ENCODE measurements at regions not wholly inside any gene's neighbourhood (a gene's known extent, or its start where the extent isn't known, plus 50 kb on each side); places are given as distances from the start of the nearest gene placed in this dataset.

- no peak for DNase-seq
Observed at GRCh38 chr2:14401873-14402272, 230.6 kb upstream of the LRATD1 start.

GRCh38 chr2:14408695-14409094, 223.8 kb upstream of the LRATD1 start:
- DNase-seq, result no peak

- DNase-seq, result no peak
Observed at GRCh38 chr2:14417551-14417950, 215.0 kb upstream of the LRATD1 start.

- no peak for DNase-seq
Observed at GRCh38 chr2:14418115-14418514, 214.4 kb upstream of the LRATD1 start.

GRCh38 chr2:14420851-14421250, 211.7 kb upstream of the LRATD1 start:
- DNase-seq, result no peak

- DNase-seq, result no peak
Observed at GRCh38 chr2:14422426-14422825, 210.1 kb upstream of the LRATD1 start.

- no peak for DNase-seq
Observed at GRCh38 chr2:14423145-14423906, 209.2 kb upstream of the LRATD1 start.

GRCh38 chr2:14424478-14425390, 207.8 kb upstream of the LRATD1 start:
- no peak for DNase-seq

GRCh38 chr2:14425869-14426268, 206.6 kb upstream of the LRATD1 start:
- DNase-seq, result no peak

- DNase-seq, result no peak
Observed at GRCh38 chr2:14428056-14428455, 204.5 kb upstream of the LRATD1 start.

GRCh38 chr2:14433946-14434495, 198.5 kb upstream of the LRATD1 start:
- DNase-seq, result no peak

GRCh38 chr2:14445670-14446069, 186.8 kb upstream of the LRATD1 start:
- no peak for DNase-seq

- no peak for DNase-seq
Observed at GRCh38 chr2:14448340-14448739, 184.2 kb upstream of the LRATD1 start.

- DNase-seq, result no peak
Observed at GRCh38 chr2:14451312-14451711, 181.2 kb upstream of the LRATD1 start.

- DNase-seq, result no peak
Observed at GRCh38 chr2:14454202-14454601, 178.3 kb upstream of the LRATD1 start.

GRCh38 chr2:14459786-14460325, 172.7 kb upstream of the LRATD1 start:
- DNase-seq, result no peak

GRCh38 chr2:14475994-14476393, 156.5 kb upstream of the LRATD1 start:
- DNase-seq, result no peak

- DNase-seq, result no peak
Observed at GRCh38 chr2:14479486-14479885, 153.0 kb upstream of the LRATD1 start.

GRCh38 chr2:14480120-14480519, 152.4 kb upstream of the LRATD1 start:
- no peak for DNase-seq

- no peak for DNase-seq
Observed at GRCh38 chr2:14480906-14481305, 151.6 kb upstream of the LRATD1 start.

GRCh38 chr2:14492920-14493503, 139.5 kb upstream of the LRATD1 start:
- DNase-seq, result no peak

- no peak for DNase-seq
Observed at GRCh38 chr2:14494759-14495158, 137.8 kb upstream of the LRATD1 start.

- DNase-seq, result no peak
Observed at GRCh38 chr2:14501061-14501460, 131.5 kb upstream of the LRATD1 start.

All from stimulated activated CD4-positive, alpha-beta T cell treated with anti-CD3 and anti-CD28 coated beads, Interleukin-4, amount 100 ng/mL, for 24 hours (primary cell).